Nephron progenitor cell (in vitro differentiated cells): ENCODE measurements at regions not wholly inside any gene's neighbourhood (a gene's known extent, or its start where the extent isn't known, plus 50 kb on each side); places are given as distances from the start of the nearest gene placed in this dataset.
"Not testable (repeated sequence)": the region's sequence is repeated elsewhere in the genome, so short reads cannot be mapped to it uniquely, and the experiment has no call there.

ENCODE experiments used
- DNase-seq: peaks from one replicate; pipeline ENCODE4 v3.0.0; 2021
- H3K27ac Mint-ChIP-seq: 2 replicates; pipeline ENCODE4 v1.8.0; 2021; ENCODE audit warnings: mild to moderate bottlenecking, moderate library complexity, mixed read lengths
- H3K27me3 Mint-ChIP-seq: 2 replicates; pipeline ENCODE4 v1.8.0; 2021; ENCODE audit warnings: mild to moderate bottlenecking, low read depth, mixed read lengths; ENCODE audit not compliant: poor library complexity
- H3K36me3 Mint-ChIP-seq: 2 replicates; pipeline ENCODE4 v1.8.0; 2021; ENCODE audit warnings: low read depth, mixed read lengths
- H3K4me1 Mint-ChIP-seq: 2 replicates; pipeline ENCODE4 v1.8.0; 2021; ENCODE audit warnings: mixed read lengths
- H3K4me3 Mint-ChIP-seq: 2 replicates; pipeline ENCODE4 v1.8.0; 2021; ENCODE audit warnings: mild to moderate bottlenecking, moderate library complexity, mixed read lengths
- H3K9me3 Mint-ChIP-seq: 2 replicates; pipeline ENCODE4 v1.8.0; 2021; ENCODE audit warnings: mild to moderate bottlenecking, moderate library complexity, mixed read lengths
- CTCF ChIP-seq: fragments of 200-600 bp; sonication (generic); IDR thresholded peaks from 2 replicates; pipeline ENCODE4 v1.5.0; 2021; ENCODE audit warnings: antibody characterized with exemption

DNA sequence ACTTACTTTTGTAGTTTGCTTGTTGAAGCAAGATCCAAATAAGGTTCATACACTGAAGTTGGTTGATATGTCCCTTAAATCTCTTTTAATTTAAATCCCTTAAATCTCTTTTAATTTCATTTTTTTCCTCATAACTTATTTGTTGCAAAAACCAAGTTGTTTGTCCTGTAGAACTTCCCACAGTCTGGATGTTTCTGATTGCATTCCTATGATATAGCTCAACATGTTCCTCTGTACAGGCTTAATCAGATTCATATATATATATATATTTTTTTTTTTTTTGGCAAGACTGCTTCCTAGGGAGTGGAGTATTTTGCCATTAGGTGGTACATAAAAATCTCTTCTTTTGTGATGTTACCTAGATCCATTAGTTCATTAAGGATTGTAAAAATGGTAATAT is 174.9 kb upstream of the MKLN1 start:
- Mint-ChIP-seq H3K4me1 (no peaks in the 10 kb centered on the region), H3K27ac (no peak overlapping the region), H3K36me3 (no peaks in the 10 kb centered on the region), H3K27me3 (peaks cover 3% of the 10 kb centered on the region), H3K4me3 (no peak overlapping the region), H3K9me3 (no peaks in the 10 kb centered on the region)
- DNase-seq: no peak
- no peak for TF ChIP-seq CTCF

GRCh38 chr7:131154380-131154779 is 173.3 kb upstream of the MKLN1 start:
- no peak overlapping the region for H3K4me3 Mint-ChIP-seq
- no peaks in the 10 kb centered on the region for H3K4me1 Mint-ChIP-seq
- no peaks in the 10 kb centered on the region for H3K9me3 Mint-ChIP-seq
- no peaks in the 10 kb centered on the region for H3K36me3 Mint-ChIP-seq
- no peak for TF ChIP-seq CTCF
- no peak for DNase-seq
- H3K27ac Mint-ChIP-seq: no peak overlapping the region
- H3K27me3 Mint-ChIP-seq: peaks cover 3% of the 10 kb centered on the region

GRCh38 chr7:131157530-131158243 is 170.0 kb upstream of the MKLN1 start:
- DNase-seq: no peak
- H3K27me3 Mint-ChIP-seq: no peaks in the 10 kb centered on the region
- H3K9me3 Mint-ChIP-seq: no peaks in the 10 kb centered on the region
- no peaks in the 10 kb centered on the region for H3K36me3 Mint-ChIP-seq
- H3K4me1 Mint-ChIP-seq: no peaks in the 10 kb centered on the region
- H3K27ac Mint-ChIP-seq: no peak overlapping the region
- TF ChIP-seq CTCF: no peak
- H3K4me3 Mint-ChIP-seq: no peak overlapping the region

DNA sequence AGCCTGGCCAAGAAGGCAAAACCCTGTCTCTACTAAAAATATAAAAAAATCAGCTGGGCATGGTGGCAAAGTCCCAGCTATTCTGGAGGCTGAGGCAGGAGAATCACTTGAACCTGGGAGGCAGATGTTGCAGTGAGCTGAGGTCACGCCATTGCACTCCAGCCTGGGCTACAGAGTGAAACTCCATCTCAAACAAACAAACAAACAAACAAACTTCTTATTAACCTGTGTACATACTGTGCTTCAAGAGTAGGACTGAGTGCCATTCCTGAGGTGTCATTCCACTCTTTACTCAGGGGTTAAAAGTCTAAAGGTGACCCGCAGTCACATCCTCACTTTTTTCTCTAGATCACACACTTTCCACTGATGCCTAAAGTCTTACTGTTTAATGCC is 169.4 kb upstream of the MKLN1 start:
- not testable (repeated sequence) for DNase-seq, H3K9me3 Mint-ChIP-seq, H3K36me3 Mint-ChIP-seq, H3K4me3 Mint-ChIP-seq, H3K4me1 Mint-ChIP-seq, H3K27me3 Mint-ChIP-seq, H3K27ac Mint-ChIP-seq

- TF ChIP-seq CTCF: no peak
- no peak overlapping the region for H3K27ac Mint-ChIP-seq
- H3K4me1 Mint-ChIP-seq: no peaks in the 10 kb centered on the region
- no peak overlapping the region for H3K4me3 Mint-ChIP-seq
- H3K9me3 Mint-ChIP-seq: no peaks in the 10 kb centered on the region
- H3K36me3 Mint-ChIP-seq: no peaks in the 10 kb centered on the region
- DNase-seq: no peak
- no peaks in the 10 kb centered on the region for H3K27me3 Mint-ChIP-seq
Observed at GRCh38 chr7:131159961-131160361, 167.7 kb upstream of the MKLN1 start.

GRCh38 chr7:131161103-131161502 is 166.6 kb upstream of the MKLN1 start:
- no peak overlapping the region for H3K4me3 Mint-ChIP-seq
- H3K9me3 Mint-ChIP-seq: no peaks in the 10 kb centered on the region
- no peak for DNase-seq
- no peak overlapping the region for H3K27ac Mint-ChIP-seq
- H3K36me3 Mint-ChIP-seq: no peaks in the 10 kb centered on the region
- H3K4me1 Mint-ChIP-seq: no peaks in the 10 kb centered on the region
- TF ChIP-seq CTCF: no peak
- no peaks in the 10 kb centered on the region for H3K27me3 Mint-ChIP-seq
